RPMI8226 (cell line): ENCODE measurements at regions not wholly inside any gene's neighbourhood (a gene's known extent, or its start where the extent isn't known, plus 50 kb on each side); places are given as distances from the start of the nearest gene placed in this dataset.

Source experiments
- DNase-seq: peaks from one replicate; pipeline ENCODE4 v3.0.0-alpha.2; 2015

- DNase-seq = no peak
Observed at GRCh38 chr20:55782912-55783253, 222.4 kb downstream of the CBLN4 start.

GRCh38 chr20:55782224-55782911, 223.0 kb downstream of the CBLN4 start:
- no peak for DNase-seq

GRCh38 chr20:55778796-55779195, 226.5 kb downstream of the CBLN4 start:
- no peak for DNase-seq

GRCh38 chr20:55777641-55778040, 227.7 kb downstream of the CBLN4 start:
- no peak for DNase-seq

GRCh38 chr20:55776176-55776575, 229.1 kb downstream of the CBLN4 start:
- DNase-seq = no peak

- no peak for DNase-seq
Observed at GRCh38 chr20:55774628-55775027, 230.7 kb downstream of the CBLN4 start.

- DNase-seq = no peak
Observed at GRCh38 chr20:55761797-55762196, 243.5 kb downstream of the CBLN4 start.

- no peak for DNase-seq
Observed at GRCh38 chr20:55761100-55761499, 244.2 kb downstream of the CBLN4 start.

- DNase-seq = no peak
Observed at GRCh38 chr20:55760586-55760985, 244.7 kb downstream of the CBLN4 start.

- DNase-seq = no peak
Observed at GRCh38 chr20:55755861-55756260, 249.5 kb downstream of the CBLN4 start.

GRCh38 chr20:55755411-55755810, 249.9 kb downstream of the CBLN4 start:
- DNase-seq = no peak

- DNase-seq = no peak
Observed at GRCh38 chr20:55746723-55747122, 258.6 kb downstream of the CBLN4 start.

GRCh38 chr20:55745840-55746239, 259.5 kb downstream of the CBLN4 start:
- DNase-seq = no peak

GRCh38 chr20:55744896-55745295, 260.4 kb downstream of the CBLN4 start:
- no peak for DNase-seq

- DNase-seq = no peak
Observed at GRCh38 chr20:55741801-55742200, 263.5 kb downstream of the CBLN4 start.

GRCh38 chr20:55740076-55740475, 265.2 kb downstream of the CBLN4 start:
- no peak for DNase-seq

GRCh38 chr20:55730321-55730720, 275.0 kb downstream of the CBLN4 start:
- no peak for DNase-seq

GRCh38 chr20:55714736-55715135, 290.6 kb downstream of the CBLN4 start:
- no peak for DNase-seq

- no peak for DNase-seq
Observed at GRCh38 chr20:55714082-55714481, 291.2 kb downstream of the CBLN4 start.

GRCh38 chr20:55704458-55704857, 300.9 kb downstream of the CBLN4 start:
- no peak for DNase-seq

GRCh38 chr20:55701467-55701866, 303.9 kb downstream of the CBLN4 start:
- no peak for DNase-seq

GRCh38 chr20:55696520-55696919, 308.8 kb downstream of the CBLN4 start:
- no peak for DNase-seq

GRCh38 chr20:55693641-55694040, 311.7 kb downstream of the CBLN4 start:
- no peak for DNase-seq

- no peak for DNase-seq
Observed at GRCh38 chr20:55685841-55686240, 319.5 kb downstream of the CBLN4 start.

GRCh38 chr20:55685425-55685824, 319.9 kb downstream of the CBLN4 start:
- no peak for DNase-seq

GRCh38 chr20:55684578-55684977, 320.7 kb downstream of the CBLN4 start:
- no peak for DNase-seq
